ENCODE measurements at regions not wholly inside any gene's neighbourhood (a gene's known extent, or its start where the extent isn't known, plus 50 kb on each side); places are given as distances from the start of the nearest gene placed in this dataset.
A peak's percentile ranks its signal among the peaks of the same experiment; 100 is the strongest.

DNA sequence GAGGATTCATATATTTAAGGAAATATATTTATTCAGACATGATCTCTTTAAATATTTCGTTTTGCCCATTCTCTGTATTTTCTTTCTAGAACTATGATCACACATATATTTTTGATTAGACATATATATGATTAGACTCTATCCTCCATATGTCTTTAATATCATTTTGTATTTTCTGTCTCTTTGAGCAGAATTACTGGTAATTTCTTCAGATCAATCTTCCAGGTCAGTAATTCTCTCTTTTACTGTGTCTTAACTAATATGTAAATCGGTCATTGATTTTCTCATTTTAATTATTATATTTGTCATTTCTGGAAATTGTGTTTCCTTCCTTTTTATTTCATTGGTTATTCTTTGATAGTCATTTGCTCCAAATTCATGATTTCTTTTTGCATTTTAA is 586.2 kb downstream of the NR2F2 start:
- Histone ChIP-seq H3K4me1 (replicated peaks in 1 of 2) (no peaks in the 10 kb centered on the region), H3K4me3 (no peak overlapping the region), H3K27ac (no peak overlapping the region)
- in situ Hi-C loops (cut with MboI; ENCODE audit: low pct_unique_long_range_greater_than_20kb in 2 of 9, low sequenced_read_pairs in 9 of 9, unreplicated experiment in 9 of 9), result no loop called here
- 0 to 93% (median 74%) methylated on average over 1 to 2 of the region's 2 CpGs for WGBS, 10 experiments
- no peak for ATAC-seq (replicated peaks in 6 of 8)

DNA sequence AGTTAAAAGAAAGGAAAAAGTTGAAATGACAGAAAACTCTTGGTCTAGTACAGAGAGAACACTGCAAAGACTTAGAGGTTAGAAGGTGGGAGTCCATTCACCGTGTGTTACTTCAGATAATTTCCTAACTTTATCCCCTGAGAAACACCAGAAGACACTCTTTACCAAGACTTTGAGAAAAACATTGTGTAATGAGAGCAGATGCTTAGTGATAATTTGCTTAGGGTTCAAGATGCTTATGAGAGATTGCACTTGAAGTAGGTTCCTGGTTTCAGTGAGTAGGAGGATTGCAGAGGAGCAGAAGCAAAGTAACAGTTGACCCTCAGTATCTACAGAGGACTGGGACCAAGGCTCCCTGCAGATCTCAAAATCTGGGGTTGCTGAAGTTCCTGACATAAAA is 594.1 kb downstream of the NR2F2 start:
- no peak overlapping the region for H3K4me3 ChIP-seq
- no peaks in the 10 kb centered on the region for H3K4me1 ChIP-seq (replicated peaks in 1 of 2)
- no peak for ATAC-seq (replicated peaks in 6 of 8)
- in situ Hi-C loops (cut with MboI; ENCODE audit: low pct_unique_long_range_greater_than_20kb in 2 of 9, low sequenced_read_pairs in 9 of 9, unreplicated experiment in 9 of 9), result no loop called here
- 0 to 50% (median 0%) methylated on average over 1 of the region's 1 CpG; no CpG with 5 or more reads in 3 of the 10 experiments for WGBS, 10 experiments
- H3K27ac ChIP-seq, result no peak overlapping the region

DNA sequence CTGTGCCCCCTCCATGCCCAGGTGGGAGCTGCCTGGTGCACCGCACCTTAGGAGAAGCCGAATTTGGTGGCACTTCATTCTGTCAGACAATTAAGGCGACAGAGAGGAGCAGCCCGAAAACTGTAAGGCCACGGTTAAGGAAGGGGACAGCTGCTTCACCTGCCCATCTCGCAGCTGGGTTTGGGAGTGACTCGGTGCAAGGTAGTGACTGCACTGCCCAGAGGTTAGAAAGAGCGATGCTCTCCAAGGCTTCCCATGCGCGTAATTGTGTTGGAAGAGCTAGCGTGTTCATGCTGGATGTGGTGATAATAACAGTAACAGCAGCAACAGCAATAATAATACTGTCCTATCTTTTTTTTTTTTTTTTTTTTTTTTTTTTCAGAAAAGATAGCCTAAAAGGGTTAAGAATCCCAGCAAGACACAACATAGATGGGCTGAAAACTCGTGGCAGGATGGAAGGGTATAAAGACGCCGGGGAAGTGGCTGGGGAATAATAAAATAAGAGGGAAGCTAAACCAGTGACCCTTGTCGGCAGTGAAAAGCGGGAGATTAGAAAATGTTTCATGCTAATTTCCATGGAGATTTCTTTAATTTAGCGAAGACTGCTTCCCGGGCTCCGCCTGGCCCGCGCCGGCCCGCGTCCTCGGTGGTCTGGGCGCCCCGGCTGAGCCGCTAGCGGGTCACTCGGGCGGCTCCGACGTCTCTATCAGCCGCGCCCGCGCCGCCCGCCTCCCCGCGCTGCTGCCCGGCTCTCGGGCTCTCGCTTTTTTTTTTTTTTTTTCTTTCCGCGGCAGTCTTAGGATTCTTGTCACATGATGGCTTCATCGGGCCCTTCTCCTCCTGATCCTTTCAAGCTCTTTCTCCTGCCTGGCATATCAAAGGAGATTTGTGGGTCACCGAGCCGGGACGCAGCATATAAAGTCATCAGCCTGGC is 617.1 kb downstream of the NR2F2 start:
- ATAC-seq (replicated peaks in 6 of 8), result peak in 5 of 8 experiments; percentile 92 to 96 (median 93)
- WGBS, 10 experiments, result 0 to 30% (median 24%) methylated on average over 3 to 42 of the region's 50 CpGs; no CpG with 5 or more reads in 2 of the 10 experiments
- peak overlapping the region; percentile 25 to 45 (median 28) for H3K4me3 ChIP-seq
- no peak overlapping the region for H3K27ac ChIP-seq
- H3K4me1 ChIP-seq (replicated peaks in 1 of 2), result peaks cover 0 to 9% of the 10 kb centered on the region in 2 donors
- in situ Hi-C loops (cut with MboI; ENCODE audit: low pct_unique_long_range_greater_than_20kb in 2 of 9, low sequenced_read_pairs in 9 of 9, unreplicated experiment in 9 of 9), result no loop called here

DNA sequence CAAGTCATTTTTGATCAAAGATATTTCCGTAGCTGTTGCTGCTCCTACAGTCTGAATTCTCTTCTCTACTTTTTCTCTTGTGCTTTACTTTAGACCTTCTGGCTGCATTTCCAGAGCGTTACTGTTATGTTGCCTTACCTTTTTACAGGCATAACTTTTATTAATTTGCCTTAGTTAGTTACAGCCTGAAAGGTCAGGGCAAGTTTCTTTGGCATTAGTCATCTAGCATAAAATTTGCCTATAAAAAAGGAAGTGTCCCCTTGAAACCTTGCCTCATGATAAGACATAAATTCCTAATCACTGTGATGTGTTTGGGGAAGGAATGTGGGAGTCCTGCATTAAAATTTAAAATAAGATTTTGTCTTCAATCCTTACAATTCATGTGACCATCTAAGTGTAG is 618.5 kb downstream of the NR2F2 start:
- in situ Hi-C loops (cut with MboI; ENCODE audit: low pct_unique_long_range_greater_than_20kb in 2 of 9, low sequenced_read_pairs in 9 of 9, unreplicated experiment in 9 of 9), result no loop called here
- H3K4me1 ChIP-seq (replicated peaks in 1 of 2), result peaks cover 0 to 9% of the 10 kb centered on the region in 2 donors
- no peak overlapping the region for H3K4me3 ChIP-seq
- ATAC-seq (replicated peaks in 6 of 8), result no peak
- H3K27ac ChIP-seq, result no peak overlapping the region
- WGBS, 10 experiments, result 0 to 100% (median 91%) methylated on average over 1 to 2 of the region's 2 CpGs

DNA sequence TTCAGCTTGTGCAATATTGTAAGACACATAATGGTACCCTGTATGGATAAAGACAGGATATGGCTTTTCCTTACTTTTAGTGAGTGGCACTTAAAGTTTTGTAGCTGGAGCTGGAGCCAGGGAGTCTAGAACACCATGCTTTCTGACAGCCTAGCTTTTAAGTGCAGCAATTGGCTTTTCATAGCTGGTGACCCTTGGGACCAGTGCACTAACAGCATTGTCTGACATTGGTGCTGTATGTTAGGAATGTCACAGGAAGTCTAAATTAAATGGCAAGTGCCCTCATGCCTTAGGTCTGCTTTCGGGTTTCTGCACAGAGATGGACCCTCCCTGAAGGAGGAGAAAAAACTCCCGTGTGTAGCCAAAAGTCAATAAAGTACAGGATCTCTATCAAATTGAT is 628.2 kb downstream of the NR2F2 start:
- no peak for ATAC-seq (replicated peaks in 6 of 8)
- Histone ChIP-seq H3K4me3 (no peak overlapping the region), H3K4me1 (replicated peaks in 1 of 2) (peaks cover 3 to 6% of the 10 kb centered on the region in 2 donors), H3K27ac (no peak overlapping the region)
- 0 to 100% (median 95%) methylated on average over 1 to 2 of the region's 2 CpGs; no CpG with 5 or more reads in 2 of the 10 experiments for WGBS, 10 experiments
- in situ Hi-C loops (cut with MboI; ENCODE audit: low pct_unique_long_range_greater_than_20kb in 2 of 9, low sequenced_read_pairs in 9 of 9, unreplicated experiment in 9 of 9), result no loop called here

DNA sequence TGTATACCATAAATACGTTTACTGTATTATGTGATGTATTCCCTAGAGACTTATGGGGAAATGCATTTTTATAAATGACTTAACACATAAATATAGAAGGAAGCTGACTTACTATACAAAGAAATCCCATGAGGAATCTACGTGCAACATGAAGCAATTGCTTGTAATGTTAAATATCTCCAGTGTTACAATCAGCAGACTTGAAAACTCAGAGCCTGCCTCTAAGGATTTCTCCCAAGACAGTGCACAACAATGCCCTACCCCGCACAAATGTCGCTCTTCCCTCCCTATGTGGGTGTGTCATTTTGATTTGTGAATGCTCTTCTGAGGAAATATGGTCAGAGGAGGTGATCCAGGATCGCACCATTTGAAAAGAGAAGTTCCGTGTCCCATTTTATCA is 629.0 kb downstream of the NR2F2 start:
- H3K4me3 ChIP-seq, result no peak overlapping the region
- H3K27ac ChIP-seq, result no peak overlapping the region
- ATAC-seq (replicated peaks in 6 of 8), result peak in 5 of 8 experiments; percentile 36 to 91 (median 71)
- H3K4me1 ChIP-seq (replicated peaks in 1 of 2), result peaks cover 3 to 6% of the 10 kb centered on the region in 2 donors
- in situ Hi-C loops (cut with MboI; ENCODE audit: low pct_unique_long_range_greater_than_20kb in 2 of 9, low sequenced_read_pairs in 9 of 9, unreplicated experiment in 9 of 9), result no loop called here
- 14 to 86% (median 63%) methylated on average over 1 to 6 of the region's 6 CpGs; no CpG with 5 or more reads in 1 of the 10 experiments for WGBS, 10 experiments

DNA sequence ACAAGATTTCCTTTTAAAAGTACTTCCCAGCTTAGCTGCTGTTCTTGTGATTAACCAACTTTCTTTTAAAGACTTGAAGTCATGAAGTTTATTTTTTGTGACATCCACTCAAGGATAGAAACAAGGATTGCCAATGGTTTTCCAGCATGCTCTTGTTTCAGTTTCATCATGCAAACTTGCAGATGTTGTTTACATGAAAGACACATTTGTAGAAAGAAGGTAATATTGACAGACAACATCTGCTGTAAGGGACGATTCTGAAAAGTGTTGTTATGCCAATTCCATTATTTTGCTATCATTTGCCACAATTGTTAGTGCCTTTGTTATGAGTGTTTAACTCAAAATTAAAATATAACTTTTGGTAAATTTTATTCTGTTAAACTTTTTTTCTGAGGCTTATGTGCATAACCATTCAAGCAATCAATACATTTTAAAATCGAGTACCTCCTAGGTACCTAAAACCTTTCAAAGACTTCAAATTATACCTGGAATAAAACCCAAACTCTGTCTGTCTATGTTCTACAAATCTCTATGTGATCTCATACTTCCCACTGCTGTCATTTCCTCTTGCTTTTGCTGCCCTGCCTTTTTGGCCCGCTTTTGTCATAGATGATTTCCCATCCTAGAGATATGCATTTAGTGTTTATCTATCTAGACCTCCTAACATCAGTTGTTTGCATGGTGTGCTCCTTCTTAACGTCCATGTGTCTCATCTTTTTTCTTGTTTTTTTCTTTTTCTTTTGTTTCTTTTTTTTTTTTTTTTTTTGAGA is 630.4 kb downstream of the NR2F2 start:
- in situ Hi-C loops (cut with MboI; ENCODE audit: low pct_unique_long_range_greater_than_20kb in 2 of 9, low sequenced_read_pairs in 9 of 9, unreplicated experiment in 9 of 9), result no loop called here
- 0 to 98% (median 84%) methylated on average over 3 to 4 of the region's 4 CpGs for WGBS, 10 experiments
- Histone ChIP-seq H3K4me3 (no peak overlapping the region), H3K4me1 (replicated peaks in 1 of 2) (peaks cover 3 to 6% of the 10 kb centered on the region in 2 donors), H3K27ac (no peak overlapping the region)
- ATAC-seq (replicated peaks in 6 of 8), result no peak

DNA sequence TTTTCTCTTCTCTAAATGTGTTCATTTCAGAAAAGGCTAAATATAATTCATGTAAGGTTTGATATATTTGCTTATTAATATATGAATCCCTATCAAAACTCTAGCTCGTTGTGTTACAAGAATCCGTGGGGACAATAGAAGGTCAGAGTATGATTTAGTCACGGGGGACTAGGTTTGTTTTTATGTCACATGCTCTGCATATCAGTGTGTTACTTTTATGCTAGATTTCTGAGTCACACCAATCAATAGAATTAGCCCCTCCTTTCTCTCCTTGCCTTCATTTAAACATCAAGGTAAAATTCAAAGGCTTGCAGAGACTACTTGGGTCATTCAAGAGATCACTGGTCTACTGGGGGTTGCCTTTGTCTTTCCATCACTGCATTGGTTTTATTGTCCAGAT is 636.1 kb downstream of the NR2F2 start:
- 11 to 80% (median 53%) methylated on average over 1 to 3 of the region's 3 CpGs for WGBS, 10 experiments
- Histone ChIP-seq H3K4me3 (no peak overlapping the region), H3K4me1 (replicated peaks in 1 of 2) (peaks cover 0 to 2% of the 10 kb centered on the region in 2 donors), H3K27ac (no peak overlapping the region)
- in situ Hi-C loops (cut with MboI; ENCODE audit: low pct_unique_long_range_greater_than_20kb in 2 of 9, low sequenced_read_pairs in 9 of 9, unreplicated experiment in 9 of 9), result no loop called here
- ATAC-seq (replicated peaks in 6 of 8), result peak in 2 of 8 experiments; percentile 37 to 61

DNA sequence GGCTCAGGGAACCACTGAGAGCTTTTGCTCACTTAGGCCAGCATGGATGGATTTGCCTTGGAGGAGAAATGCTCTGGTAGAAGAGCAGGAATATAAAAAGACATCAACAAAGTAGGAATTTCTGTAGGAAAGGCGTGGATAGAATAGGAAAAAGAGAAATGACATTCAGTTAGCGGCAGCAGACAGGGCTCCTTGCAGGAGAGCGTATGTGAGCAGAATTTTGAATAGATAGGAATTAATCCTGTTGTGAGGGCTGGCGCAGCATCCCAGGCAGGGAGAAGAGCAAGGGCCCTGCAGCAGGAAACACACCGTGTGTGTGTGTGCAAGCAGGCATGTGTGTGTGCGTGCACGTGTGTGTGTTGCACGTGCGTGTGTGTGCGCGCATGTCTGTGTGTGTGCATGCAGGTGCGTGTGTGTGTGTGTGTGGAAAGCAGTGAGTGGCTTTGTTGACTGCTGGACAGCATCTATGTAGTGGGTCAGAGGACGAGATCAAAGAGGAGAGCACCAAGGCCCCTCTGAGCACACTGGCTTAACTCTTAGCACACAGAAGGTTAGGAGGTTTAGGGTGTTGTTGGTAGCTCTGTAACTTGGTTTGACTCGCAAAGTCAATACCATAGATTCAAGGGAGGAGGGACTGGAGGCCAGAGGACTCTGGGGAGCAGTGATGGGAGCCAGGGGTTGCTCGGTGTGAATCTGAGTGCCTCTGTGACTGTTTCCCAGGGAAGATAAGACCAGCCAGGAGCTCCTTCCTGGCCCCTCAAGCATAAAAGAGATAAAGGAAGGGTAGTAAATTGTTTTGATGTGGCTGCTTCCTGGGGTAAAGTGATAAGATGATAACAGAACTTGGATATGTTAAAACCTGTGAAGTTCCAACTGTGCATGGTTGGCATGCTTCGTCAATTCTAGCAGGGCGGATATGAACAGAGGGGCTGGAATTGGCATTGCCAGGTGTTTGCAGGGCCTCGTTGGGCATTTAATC is 639.5 kb downstream of the NR2F2 start:
- Histone ChIP-seq H3K27ac (no peak overlapping the region), H3K4me3 (no peak overlapping the region), H3K4me1 (replicated peaks in 1 of 2) (peaks cover 0 to 2% of the 10 kb centered on the region in 2 donors)
- in situ Hi-C loops (cut with MboI; ENCODE audit: low pct_unique_long_range_greater_than_20kb in 2 of 9, low sequenced_read_pairs in 9 of 9, unreplicated experiment in 9 of 9), result no loop called here
- peak in 5 of 8 experiments; percentile 63 to 89 (median 86) for ATAC-seq (replicated peaks in 6 of 8)
- WGBS, 10 experiments, result 25 to 89% (median 61%) methylated on average over 1 to 18 of the region's 18 CpGs

DNA sequence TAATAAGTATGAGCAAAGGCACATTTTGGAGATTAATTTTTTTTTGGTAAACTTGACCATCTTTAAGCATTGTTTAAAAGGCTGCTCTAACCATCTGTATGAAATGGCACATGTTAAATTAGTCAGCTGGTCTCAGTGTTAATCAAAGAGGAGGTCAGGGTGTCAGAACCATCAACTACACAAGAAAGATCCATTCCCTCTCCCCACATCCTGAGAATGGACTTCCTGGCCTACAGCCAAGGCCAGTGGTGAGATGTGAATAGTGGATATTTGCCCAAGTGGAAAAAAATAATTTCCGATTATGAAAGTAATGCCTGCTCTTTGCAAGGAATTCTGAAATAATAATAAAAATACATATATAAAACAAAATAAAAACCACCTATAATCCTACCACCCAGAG is 641.7 kb downstream of the NR2F2 start:
- ATAC-seq (replicated peaks in 6 of 8), result peak in 1 of 8 experiments; percentile 22
- WGBS, 10 experiments, result 0 to 100% (median 52%) methylated on average over 1 of the region's 1 CpG; no CpG with 5 or more reads in 2 of the 10 experiments
- no peak overlapping the region for H3K27ac ChIP-seq
- in situ Hi-C loops (cut with MboI; ENCODE audit: low pct_unique_long_range_greater_than_20kb in 2 of 9, low sequenced_read_pairs in 9 of 9, unreplicated experiment in 9 of 9), result no loop called here
- peaks cover 0 to 2% of the 10 kb centered on the region in 2 donors for H3K4me1 ChIP-seq (replicated peaks in 1 of 2)
- no peak overlapping the region for H3K4me3 ChIP-seq

DNA sequence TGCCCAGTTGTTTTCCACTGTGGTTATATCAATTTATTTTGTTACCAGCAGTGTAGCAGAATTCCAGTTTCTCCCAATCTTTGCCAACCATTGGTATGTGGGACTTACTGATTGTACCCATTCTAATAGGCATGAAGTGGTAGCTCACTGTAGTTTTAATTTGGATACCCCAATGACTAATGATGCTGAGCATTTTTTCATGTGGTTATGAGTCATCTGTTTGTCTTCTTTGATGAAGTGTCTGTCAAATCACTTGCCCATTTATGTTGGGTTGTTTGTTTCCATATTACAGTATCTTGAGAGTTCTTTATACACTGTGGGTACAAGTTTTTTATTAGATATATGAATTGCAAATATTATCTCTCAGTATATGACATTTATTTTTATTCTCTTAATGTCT is 644.3 kb downstream of the NR2F2 start:
- Histone ChIP-seq H3K27ac (no peak overlapping the region), H3K4me1 (replicated peaks in 1 of 2) (no peaks in the 10 kb centered on the region), H3K4me3 (no peak overlapping the region)
- in situ Hi-C loops (cut with MboI; ENCODE audit: low pct_unique_long_range_greater_than_20kb in 2 of 9, low sequenced_read_pairs in 9 of 9, unreplicated experiment in 9 of 9), result no loop called here
- ATAC-seq (replicated peaks in 6 of 8), result no peak

DNA sequence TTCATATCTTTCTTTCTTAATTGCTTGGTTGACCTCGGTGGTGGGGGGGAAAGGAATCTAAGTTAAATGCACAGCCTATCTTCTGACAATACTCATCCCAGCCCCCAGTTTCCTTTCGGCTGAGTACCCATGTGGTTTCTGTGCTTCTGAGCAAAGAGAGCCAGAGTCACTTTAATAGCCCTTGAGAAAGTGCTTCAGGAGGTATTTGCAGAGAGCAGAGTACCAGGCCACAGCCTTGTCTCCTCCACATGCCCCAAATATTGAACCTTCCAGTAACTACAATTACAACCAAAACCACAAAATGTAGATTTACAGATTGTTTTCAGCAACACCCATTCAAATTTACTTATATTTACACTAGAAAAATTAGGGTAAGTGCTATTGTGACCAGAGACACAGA is 647.4 kb downstream of the NR2F2 start:
- WGBS, 10 experiments, result 0 to 85% (median 63%) methylated on average over 1 to 2 of the region's 2 CpGs; no CpG with 5 or more reads in 2 of the 10 experiments
- in situ Hi-C loops (cut with MboI; ENCODE audit: low pct_unique_long_range_greater_than_20kb in 2 of 9, low sequenced_read_pairs in 9 of 9, unreplicated experiment in 9 of 9), result no loop called here
- no peak overlapping the region for H3K27ac ChIP-seq
- peak in 2 of 8 experiments; percentile 23 to 65 for ATAC-seq (replicated peaks in 6 of 8)
- no peak overlapping the region for H3K4me3 ChIP-seq
- H3K4me1 ChIP-seq (replicated peaks in 1 of 2), result no peaks in the 10 kb centered on the region

Data from motor neuron (in vitro differentiated cells).